ENCODE measurements at regions not wholly inside any gene's neighbourhood (a gene's known extent, or its start where the extent isn't known, plus 50 kb on each side); places are given as distances from the start of the nearest gene placed in this dataset.

- TF ChIP-seq CTCF (conservative IDR thresholded peaks at IDR 0.05; ENCODE audit: control insufficient read depth, insufficient read depth, low read depth, low read length) = no peak
- no peak overlapping the region for H3K4me3 ChIP-seq (ENCODE audit: control insufficient read depth, low read depth, low read length)
- no peak for DNase-seq (ENCODE audit: low read depth)
Measured at GRCh38 chr7:45235905-45236304, 78.3 kb downstream of the RAMP3 start.

- no peak for TF ChIP-seq CTCF (conservative IDR thresholded peaks at IDR 0.05; ENCODE audit: control insufficient read depth, insufficient read depth, low read depth, low read length)
- H3K4me3 ChIP-seq (ENCODE audit: control insufficient read depth, low read depth, low read length) = no peak overlapping the region
- DNase-seq (ENCODE audit: low read depth) = peak; percentile 71
Measured at GRCh38 chr7:45236666-45237065, 79.1 kb downstream of the RAMP3 start.

- peak; percentile 11 for DNase-seq (ENCODE audit: low read depth)
- TF ChIP-seq CTCF (conservative IDR thresholded peaks at IDR 0.05; ENCODE audit: control insufficient read depth, insufficient read depth, low read depth, low read length) = no peak
- no peak overlapping the region for H3K4me3 ChIP-seq (ENCODE audit: control insufficient read depth, low read depth, low read length)
Measured at GRCh38 chr7:45237788-45238461, 80.3 kb downstream of the RAMP3 start.

GRCh38 chr7:45238806-45239205 lies 81.2 kb downstream of the RAMP3 start:
- no peak overlapping the region for H3K4me3 ChIP-seq (ENCODE audit: control insufficient read depth, low read depth, low read length)
- no peak for DNase-seq (ENCODE audit: low read depth)
- TF ChIP-seq CTCF (conservative IDR thresholded peaks at IDR 0.05; ENCODE audit: control insufficient read depth, insufficient read depth, low read depth, low read length) = no peak

- H3K4me3 ChIP-seq (ENCODE audit: control insufficient read depth, low read depth, low read length) = no peak overlapping the region
- no peak for TF ChIP-seq CTCF (conservative IDR thresholded peaks at IDR 0.05; ENCODE audit: control insufficient read depth, insufficient read depth, low read depth, low read length)
- DNase-seq (ENCODE audit: low read depth) = peak; percentile 76
Measured at GRCh38 chr7:45239486-45239885, 81.9 kb downstream of the RAMP3 start.

- no peak for TF ChIP-seq CTCF (conservative IDR thresholded peaks at IDR 0.05; ENCODE audit: control insufficient read depth, insufficient read depth, low read depth, low read length)
- H3K4me3 ChIP-seq (ENCODE audit: control insufficient read depth, low read depth, low read length) = no peak overlapping the region
- no peak for DNase-seq (ENCODE audit: low read depth)
Measured at GRCh38 chr7:45240273-45240771, 82.7 kb downstream of the RAMP3 start.

Data from fibroblast of mammary gland (primary cell).